Osteocyte (in vitro differentiated cells): ENCODE measurements at regions not wholly inside any gene's neighbourhood (a gene's known extent, or its start where the extent isn't known, plus 50 kb on each side); places are given as distances from the start of the nearest gene placed in this dataset.

ENCODE experiments used
- DNase-seq: peaks from one replicate; pipeline ENCODE4 v3.0.0; 2021; ENCODE audit warnings: mixed read lengths; ENCODE audit not compliant: unreplicated experiment; ENCODE audit errors: extremely low spot score
- H3K27ac Mint-ChIP-seq: one replicate; pipeline ENCODE4 v1.8.0; 2021; ENCODE audit warnings: mild to moderate bottlenecking, mixed read lengths; ENCODE audit not compliant: unreplicated experiment
- H3K27me3 Mint-ChIP-seq: one replicate; pipeline ENCODE4 v1.8.0; 2021; ENCODE audit warnings: mixed read lengths; ENCODE audit not compliant: unreplicated experiment
- H3K36me3 Mint-ChIP-seq: one replicate; pipeline ENCODE4 v1.8.0; 2021; ENCODE audit warnings: mixed read lengths; ENCODE audit not compliant: unreplicated experiment
- H3K4me1 Mint-ChIP-seq: one replicate; pipeline ENCODE4 v1.8.0; 2021; ENCODE audit warnings: mixed read lengths; ENCODE audit not compliant: unreplicated experiment
- H3K4me3 Mint-ChIP-seq: one replicate; pipeline ENCODE4 v1.8.0; 2021; ENCODE audit warnings: mild to moderate bottlenecking, moderate library complexity, mixed read lengths; ENCODE audit not compliant: unreplicated experiment
- H3K9me3 Mint-ChIP-seq: one replicate; pipeline ENCODE4 v1.8.0; 2021; ENCODE audit warnings: mixed read lengths; ENCODE audit not compliant: unreplicated experiment
- TF ChIP-seq, protein P1 (sequence below): fragments of 200-600 bp; sonication (generic); IDR thresholded peaks from 2 replicates; pipeline ENCODE4 v1.5.0; 2021; ENCODE audit warnings: antibody characterized with exemption, mild to moderate bottlenecking, moderate library complexity

DNA sequence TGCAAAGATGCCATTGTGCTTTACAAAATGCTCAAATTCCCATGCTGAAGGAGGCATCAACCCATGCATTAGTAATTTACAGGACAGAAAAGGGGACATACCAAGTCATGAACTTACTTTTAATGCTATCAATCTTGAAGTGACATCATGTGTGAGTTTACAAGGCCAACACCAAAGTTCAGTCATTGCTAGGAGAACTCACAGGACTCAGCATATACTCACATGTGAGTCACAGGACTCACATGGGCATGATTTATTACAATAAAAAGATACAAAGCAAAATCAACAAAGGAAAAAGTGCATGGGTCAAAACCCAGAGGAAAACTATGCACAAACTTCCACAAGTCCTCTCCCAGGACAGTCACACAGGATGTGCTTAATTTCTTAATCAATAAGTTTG lies 1656.0 kb downstream of the MRPL39 start:
- peaks cover 28% of the 10 kb centered on the region for H3K9me3 Mint-ChIP-seq
- no peaks in the 10 kb centered on the region for H3K36me3 Mint-ChIP-seq
- no peak for DNase-seq
- H3K4me1 Mint-ChIP-seq = no peaks in the 10 kb centered on the region
- no peak overlapping the region for H3K27ac Mint-ChIP-seq
- no peaks in the 10 kb centered on the region for H3K27me3 Mint-ChIP-seq
- TF ChIP-seq, protein P1, sequence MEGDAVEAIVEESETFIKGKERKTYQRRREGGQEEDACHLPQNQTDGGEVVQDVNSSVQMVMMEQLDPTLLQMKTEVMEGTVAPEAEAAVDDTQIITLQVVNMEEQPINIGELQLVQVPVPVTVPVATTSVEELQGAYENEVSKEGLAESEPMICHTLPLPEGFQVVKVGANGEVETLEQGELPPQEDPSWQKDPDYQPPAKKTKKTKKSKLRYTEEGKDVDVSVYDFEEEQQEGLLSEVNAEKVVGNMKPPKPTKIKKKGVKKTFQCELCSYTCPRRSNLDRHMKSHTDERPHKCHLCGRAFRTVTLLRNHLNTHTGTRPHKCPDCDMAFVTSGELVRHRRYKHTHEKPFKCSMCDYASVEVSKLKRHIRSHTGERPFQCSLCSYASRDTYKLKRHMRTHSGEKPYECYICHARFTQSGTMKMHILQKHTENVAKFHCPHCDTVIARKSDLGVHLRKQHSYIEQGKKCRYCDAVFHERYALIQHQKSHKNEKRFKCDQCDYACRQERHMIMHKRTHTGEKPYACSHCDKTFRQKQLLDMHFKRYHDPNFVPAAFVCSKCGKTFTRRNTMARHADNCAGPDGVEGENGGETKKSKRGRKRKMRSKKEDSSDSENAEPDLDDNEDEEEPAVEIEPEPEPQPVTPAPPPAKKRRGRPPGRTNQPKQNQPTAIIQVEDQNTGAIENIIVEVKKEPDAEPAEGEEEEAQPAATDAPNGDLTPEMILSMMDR = no peak
- H3K4me3 Mint-ChIP-seq = no peak overlapping the region

DNA sequence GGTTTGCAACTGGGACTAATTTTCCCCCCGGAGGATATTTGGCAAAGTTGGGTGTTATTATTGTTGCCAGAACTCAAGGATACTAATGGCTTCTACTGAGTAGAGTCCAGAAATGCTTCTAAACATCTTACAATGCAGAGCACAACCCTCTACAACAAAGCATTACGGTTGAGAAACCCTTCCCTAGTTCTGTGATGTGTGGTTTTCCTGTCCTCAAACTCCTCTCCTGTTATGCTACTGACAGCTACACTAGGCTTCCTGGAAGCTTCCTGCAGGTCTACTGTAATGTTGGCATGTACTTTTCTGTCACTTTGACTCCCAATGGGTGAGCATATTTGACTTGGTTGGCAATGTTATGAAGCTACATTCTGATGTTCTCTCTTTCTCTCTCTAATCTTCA lies 1656.9 kb downstream of the MRPL39 start:
- Mint-ChIP-seq H3K27ac (no peak overlapping the region), H3K9me3 (peaks cover 22% of the 10 kb centered on the region), H3K36me3 (no peaks in the 10 kb centered on the region), H3K27me3 (no peaks in the 10 kb centered on the region), H3K4me1 (no peaks in the 10 kb centered on the region), H3K4me3 (no peak overlapping the region)
- no peak for DNase-seq
- TF ChIP-seq, protein P1 = no peak

DNA sequence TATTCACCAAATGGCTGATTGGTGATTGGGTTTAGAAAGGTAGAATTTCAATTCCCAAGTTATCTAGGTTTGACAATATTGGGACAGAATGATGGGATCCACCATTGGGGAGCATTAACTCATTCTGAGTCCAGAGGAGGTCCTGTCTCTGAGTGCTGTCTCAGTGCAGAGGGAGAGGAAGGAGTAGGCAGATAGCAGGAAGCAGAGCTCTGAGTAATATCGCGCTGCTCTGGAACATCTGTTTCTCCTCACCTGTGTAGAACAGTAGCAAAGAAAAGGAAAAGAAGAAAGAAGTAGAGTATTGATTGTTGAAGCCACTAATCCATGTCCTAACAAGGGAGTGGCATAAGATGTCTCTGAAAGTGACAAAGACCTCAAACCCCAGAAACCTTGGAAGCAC lies 1657.8 kb downstream of the MRPL39 start:
- no peaks in the 10 kb centered on the region for H3K36me3 Mint-ChIP-seq
- H3K4me3 Mint-ChIP-seq = no peak overlapping the region
- no peak for DNase-seq
- TF ChIP-seq, protein P1 = no peak
- H3K27ac Mint-ChIP-seq = no peak overlapping the region
- H3K4me1 Mint-ChIP-seq = no peaks in the 10 kb centered on the region
- no peaks in the 10 kb centered on the region for H3K27me3 Mint-ChIP-seq
- H3K9me3 Mint-ChIP-seq = peaks cover 23% of the 10 kb centered on the region

GRCh38 chr21:23939369-23940065 lies 1667.8 kb downstream of the MRPL39 start:
- no peak overlapping the region for H3K27ac Mint-ChIP-seq
- H3K27me3 Mint-ChIP-seq = no peaks in the 10 kb centered on the region
- no peak overlapping the region for H3K4me3 Mint-ChIP-seq
- H3K4me1 Mint-ChIP-seq = no peaks in the 10 kb centered on the region
- no peaks in the 10 kb centered on the region for H3K36me3 Mint-ChIP-seq
- H3K9me3 Mint-ChIP-seq = peaks cover 27% of the 10 kb centered on the region
- TF ChIP-seq, protein P1 = no peak
- DNase-seq = no peak

GRCh38 chr21:23936991-23937390 lies 1670.3 kb downstream of the MRPL39 start:
- Mint-ChIP-seq H3K9me3 (peaks cover 24% of the 10 kb centered on the region), H3K4me3 (no peak overlapping the region), H3K4me1 (no peaks in the 10 kb centered on the region), H3K27ac (no peak overlapping the region), H3K36me3 (no peaks in the 10 kb centered on the region), H3K27me3 (no peaks in the 10 kb centered on the region)
- no peak for DNase-seq
- TF ChIP-seq, protein P1 = no peak
